Loucy (cell line): ENCODE measurements at regions not wholly inside any gene's neighbourhood (a gene's known extent, or its start where the extent isn't known, plus 50 kb on each side); places are given as distances from the start of the nearest gene placed in this dataset.

ENCODE experiments used
- H2AFZ ChIP-seq: fragments of 200-600 bp; sonication (generic); 2 replicates; pipeline ENCODE4 v1.6.0; 2016; ENCODE audit warnings: antibody characterized with exemption, mild to moderate bottlenecking, low read length, moderate library complexity
- H3F3A ChIP-seq: fragments of 200-600 bp; 2 replicates; pipeline ENCODE4 v1.6.0; 2016; ENCODE audit warnings: antibody characterized with exemption, low read depth, mild to moderate bottlenecking
- H3K27me3 ChIP-seq: fragments of 200-600 bp; sonication (generic); 2 replicates; pipeline ENCODE4 v1.6.1; 2014; ENCODE audit warnings: low read length, mild to moderate bottlenecking; ENCODE audit not compliant: insufficient read depth, poor library complexity, severe bottlenecking
- H3K36me3 ChIP-seq: fragments of 200-600 bp; sonication (generic); 2 replicates; pipeline ENCODE4 v1.6.1; 2016; ENCODE audit warnings: low read length; ENCODE audit not compliant: insufficient read depth
- H3K4me1 ChIP-seq: fragments of 200-600 bp; sonication (generic); 2 replicates; pipeline ENCODE4 v1.5.1; 2014; ENCODE audit warnings: low read length, mild to moderate bottlenecking; ENCODE audit not compliant: insufficient read depth, poor library complexity, severe bottlenecking
- H3K4me2 ChIP-seq: fragments of 200-600 bp; sonication (generic); 2 replicates; pipeline ENCODE4 v1.6.0; 2014; ENCODE audit warnings: antibody characterized with exemption, low read length, low read depth, mild to moderate bottlenecking; ENCODE audit not compliant: poor library complexity, severe bottlenecking
- H3K4me3 ChIP-seq: fragments of 200-600 bp; sonication (generic); 2 replicates; pipeline ENCODE4 v1.5.1; 2014; ENCODE audit warnings: low read length, mild to moderate bottlenecking, mixed read lengths; ENCODE audit not compliant: poor library complexity, severe bottlenecking
- H3K79me2 ChIP-seq: fragments of 200-600 bp; sonication (generic); 2 replicates; pipeline ENCODE4 v1.6.1; 2014; ENCODE audit warnings: low read length; ENCODE audit not compliant: insufficient read depth
- H3K9ac ChIP-seq: fragments of 200-600 bp; sonication (generic); 2 replicates; pipeline ENCODE4 v1.6.0; 2014; ENCODE audit warnings: mild to moderate bottlenecking, low read depth, low read length, moderate library complexity; ENCODE audit not compliant: poor library complexity, severe bottlenecking
- H3K9me2 ChIP-seq: fragments of 200-600 bp; sonication (generic); replicated peaks from 2 replicates; pipeline ENCODE4 v1.6.1; 2016; ENCODE audit warnings: low read depth, low read length, mixed read lengths
- H3K9me3 ChIP-seq: fragments of 200-600 bp; sonication (generic); 2 replicates; pipeline ENCODE4 v1.6.1; 2014; ENCODE audit warnings: mild to moderate bottlenecking, antibody characterized with exemption, low read length, low read depth; ENCODE audit not compliant: insufficient read depth
- H4K20me1 ChIP-seq: fragments of 200-600 bp; sonication (generic); 2 replicates; pipeline ENCODE4 v1.6.0; 2014; ENCODE audit warnings: antibody characterized with exemption, low read length, mild to moderate bottlenecking; ENCODE audit not compliant: insufficient read depth, poor library complexity, severe bottlenecking
- EZH2phosphoT487 ChIP-seq: fragments of 200-600 bp; IDR thresholded peaks from 2 replicates; pipeline ENCODE4 v1.6.1; 2018; ENCODE audit warnings: antibody characterized with exemption, mild to moderate bottlenecking, moderate library complexity, borderline replicate concordance
- TF ChIP-seq, protein P1 (sequence below): fragments of 200-600 bp; sonication (generic); conservative IDR thresholded peaks from 2 replicates; pipeline ENCODE4 v1.5.1; 2014; ENCODE audit warnings: mild to moderate bottlenecking, antibody characterized with exemption, low read length

DNA sequence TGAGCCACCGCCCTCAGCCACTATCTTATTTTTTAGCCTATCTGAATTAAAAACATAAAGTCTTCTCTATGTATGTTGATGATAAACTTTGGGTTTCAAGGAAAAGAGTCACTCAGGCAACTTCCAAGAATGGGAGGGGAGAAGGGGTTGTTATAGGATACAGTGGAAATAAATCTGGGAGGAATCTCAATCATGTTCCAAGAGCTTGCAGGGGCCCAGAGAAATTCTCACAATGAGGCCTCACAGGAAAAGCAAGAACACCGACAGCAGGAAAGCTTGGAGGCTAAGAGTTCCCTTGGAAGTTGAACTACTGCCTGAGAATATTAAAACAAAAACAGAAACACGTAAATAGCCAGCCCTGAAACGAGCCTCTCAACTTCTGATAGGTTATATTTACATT lies 384.6 kb upstream of the IGFBP7 start:
- Histone ChIP-seq H2AFZ (no peak overlapping the region), H3K79me2 (no peaks in the 10 kb centered on the region), H3K9me2 (no peaks in the 10 kb centered on the region), H3K9ac (no peak overlapping the region), H3K4me3 (no peak overlapping the region), H3K27me3 (no peaks in the 10 kb centered on the region), H3K4me1 (no peaks in the 10 kb centered on the region), H3F3A (no peaks in the 10 kb centered on the region), H3K36me3 (no peaks in the 10 kb centered on the region), H3K4me2 (no peak overlapping the region), H3K9me3 (no peaks in the 10 kb centered on the region), H4K20me1 (no peaks in the 10 kb centered on the region)
- no peak for TF ChIP-seq EZH2phosphoT487
- TF ChIP-seq, protein P1, sequence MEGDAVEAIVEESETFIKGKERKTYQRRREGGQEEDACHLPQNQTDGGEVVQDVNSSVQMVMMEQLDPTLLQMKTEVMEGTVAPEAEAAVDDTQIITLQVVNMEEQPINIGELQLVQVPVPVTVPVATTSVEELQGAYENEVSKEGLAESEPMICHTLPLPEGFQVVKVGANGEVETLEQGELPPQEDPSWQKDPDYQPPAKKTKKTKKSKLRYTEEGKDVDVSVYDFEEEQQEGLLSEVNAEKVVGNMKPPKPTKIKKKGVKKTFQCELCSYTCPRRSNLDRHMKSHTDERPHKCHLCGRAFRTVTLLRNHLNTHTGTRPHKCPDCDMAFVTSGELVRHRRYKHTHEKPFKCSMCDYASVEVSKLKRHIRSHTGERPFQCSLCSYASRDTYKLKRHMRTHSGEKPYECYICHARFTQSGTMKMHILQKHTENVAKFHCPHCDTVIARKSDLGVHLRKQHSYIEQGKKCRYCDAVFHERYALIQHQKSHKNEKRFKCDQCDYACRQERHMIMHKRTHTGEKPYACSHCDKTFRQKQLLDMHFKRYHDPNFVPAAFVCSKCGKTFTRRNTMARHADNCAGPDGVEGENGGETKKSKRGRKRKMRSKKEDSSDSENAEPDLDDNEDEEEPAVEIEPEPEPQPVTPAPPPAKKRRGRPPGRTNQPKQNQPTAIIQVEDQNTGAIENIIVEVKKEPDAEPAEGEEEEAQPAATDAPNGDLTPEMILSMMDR: no peak

DNA sequence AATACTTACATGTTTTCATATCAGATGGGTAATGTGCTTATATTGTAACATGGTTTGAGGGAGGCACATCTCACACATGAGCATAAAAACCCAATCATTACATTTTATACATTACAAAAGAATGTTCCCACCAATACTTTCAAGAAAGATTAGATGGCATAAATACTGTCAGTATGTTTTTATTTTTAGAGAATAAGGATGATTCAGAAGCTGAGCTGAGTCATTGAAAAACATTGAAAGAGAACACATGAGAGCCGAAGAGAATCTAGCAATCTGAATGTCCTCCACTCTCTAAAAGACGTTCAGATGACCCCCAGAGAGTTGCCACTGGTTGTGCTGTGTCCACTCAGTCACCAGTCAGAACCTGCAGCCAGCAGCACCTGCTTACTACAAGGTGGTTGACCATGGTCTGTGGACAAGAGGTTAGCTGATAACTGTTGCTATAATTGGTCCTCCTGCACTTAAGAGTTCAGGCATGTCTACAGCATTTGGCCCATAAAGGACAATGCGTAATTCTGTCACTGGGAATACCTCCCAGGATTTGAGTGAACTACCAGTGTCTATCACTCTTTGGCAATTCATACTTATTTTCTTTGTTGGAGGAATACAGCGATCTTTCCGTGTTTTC lies 382.2 kb upstream of the IGFBP7 start:
- no peaks in the 10 kb centered on the region for H3K27me3 ChIP-seq
- no peaks in the 10 kb centered on the region for H4K20me1 ChIP-seq
- H3K9me2 ChIP-seq: no peaks in the 10 kb centered on the region
- H2AFZ ChIP-seq: no peak overlapping the region
- no peak overlapping the region for H3K9ac ChIP-seq
- H3K9me3 ChIP-seq: no peaks in the 10 kb centered on the region
- no peak overlapping the region for H3K4me3 ChIP-seq
- no peaks in the 10 kb centered on the region for H3K4me1 ChIP-seq
- TF ChIP-seq, protein P1: no peak
- no peak for TF ChIP-seq EZH2phosphoT487
- no peak overlapping the region for H3K4me2 ChIP-seq
- H3F3A ChIP-seq: no peaks in the 10 kb centered on the region
- no peaks in the 10 kb centered on the region for H3K79me2 ChIP-seq
- H3K36me3 ChIP-seq: no peaks in the 10 kb centered on the region

DNA sequence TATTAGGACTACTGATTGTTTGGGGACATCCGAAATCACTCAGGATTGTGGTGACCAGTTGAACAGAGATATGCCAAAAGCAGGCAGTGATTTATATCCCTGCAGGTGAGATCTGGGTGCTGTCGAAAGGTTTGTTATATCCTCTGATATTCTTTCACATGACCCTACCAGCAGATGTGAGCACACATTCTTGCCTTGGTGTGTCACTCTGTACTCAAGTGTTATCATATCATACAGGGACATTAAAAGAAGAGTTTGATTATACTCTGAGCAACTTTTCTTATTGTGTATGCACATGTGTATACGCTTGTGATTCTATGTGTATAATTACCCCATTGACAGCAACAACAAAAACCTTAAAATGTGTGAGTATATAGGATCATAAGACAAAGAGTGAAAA lies 381.2 kb upstream of the IGFBP7 start:
- no peaks in the 10 kb centered on the region for H3K36me3 ChIP-seq
- no peaks in the 10 kb centered on the region for H3F3A ChIP-seq
- H3K9ac ChIP-seq: no peak overlapping the region
- H3K9me3 ChIP-seq: no peaks in the 10 kb centered on the region
- no peaks in the 10 kb centered on the region for H3K9me2 ChIP-seq
- no peak for TF ChIP-seq EZH2phosphoT487
- TF ChIP-seq, protein P1: no peak
- no peak overlapping the region for H3K4me2 ChIP-seq
- H3K4me3 ChIP-seq: no peak overlapping the region
- no peaks in the 10 kb centered on the region for H3K4me1 ChIP-seq
- no peaks in the 10 kb centered on the region for H4K20me1 ChIP-seq
- no peak overlapping the region for H2AFZ ChIP-seq
- no peaks in the 10 kb centered on the region for H3K27me3 ChIP-seq
- no peaks in the 10 kb centered on the region for H3K79me2 ChIP-seq
